K562 (cell line): ENCODE measurements at regions not wholly inside any gene's neighbourhood (a gene's known extent, or its start where the extent isn't known, plus 50 kb on each side); places are given as distances from the start of the nearest gene placed in this dataset.

Source experiments
- ATAC-seq: fragments of 200-7000 bp; cut with Tn5 transposase; 3 replicates; pipeline ENCODE4 v1.9.1; 2020; ENCODE audit warnings: moderate library complexity
- BruUV-seq: library from RNA; stranded (reverse); fragments of 400-500 nt; replicated peaks from 2 replicates; lab custom pipeline; 2021; lab: Mats Ljungman, UMichigan
- CTCF ChIA-PET: fragments of 300-600 bp; formaldehyde crosslinking; extraction: SDS; loops from one replicate; lab custom pipeline; 2021; ENCODE audit warnings: low intra/inter-chr PET ratio; lab: Yijun Ruan, JAX
- POLR2A ChIA-PET: fragments of 300-600, 350-650 bp; sonication (Branson Sonifier 250); formaldehyde crosslinking; extraction: SDS; loops from one replicate; lab custom pipeline; 2021; ENCODE audit warnings: antibody characterized with exemption, inconsistent platforms; lab: Yijun Ruan, JAX
- DNase-seq, 4 experiments: peaks; one replicate each; pipeline versions ENCODE4 v3.0.0 to v3.0.0-alpha.2; 2011 to 2018; ENCODE audit warnings: low spot score in 3 of 4, mixed read lengths in 3 of 4; ENCODE audit errors: extremely low read depth in 1 of 4
- FAIRE-seq: peaks from 2 replicates; lab custom pipeline; 2011; peaks lifted over from hg19 to GRCh38; lab: Jason Lieb, UNC
- H2AFZ ChIP-seq: 2 replicates; pipeline ENCODE4 v1.6.0; 2011; ENCODE audit warnings: low read depth, low read length, control low read depth, inconsistent platforms
- H3K27ac ChIP-seq: fragments of 200-600 bp; 3 replicates; pipeline ENCODE4 v1.8.0; 2011; ENCODE audit warnings: low read depth, mild to moderate bottlenecking, control low read depth, inconsistent platforms, low read length, moderate library complexity, mixed read lengths; ENCODE audit errors: extremely low read depth
- H3K27me3 ChIP-seq, 2 experiments: fragments of 300-600 bp in 1 of 2; 2 replicates in 1 of 2; 3 replicates in 1 of 2; pipeline versions ENCODE4 v1.6.0 to v1.8.0; 2011; ENCODE audit warnings: inconsistent platforms in 2 of 2, low read length in 2 of 2, mild to moderate bottlenecking in 1 of 2, mixed read lengths in 1 of 2, moderate library complexity in 1 of 2; ENCODE audit not compliant: control insufficient read depth in 2 of 2, insufficient read depth in 2 of 2
- H3K36me3 ChIP-seq: fragments of 300-600 bp; 3 replicates; pipeline ENCODE4 v1.8.0; 2011; ENCODE audit warnings: mild to moderate bottlenecking, low read length, inconsistent platforms; ENCODE audit not compliant: control insufficient read depth, insufficient read depth
- H3K4me1 ChIP-seq, 2 experiments: fragments of 200-600 bp in 1 of 2; replicated peaks in 1 of 2; 2 replicates in 1 of 2; 3 replicates in 1 of 2; pipeline versions ENCODE4 v1.5.1 to v1.8.0; 2011; ENCODE audit warnings: inconsistent platforms in 2 of 2, low read length in 2 of 2, mild to moderate bottlenecking in 1 of 2, mixed read lengths in 1 of 2, moderate library complexity in 1 of 2; ENCODE audit not compliant: control insufficient read depth in 2 of 2, insufficient read depth in 2 of 2
- H3K4me2 ChIP-seq: 2 replicates; pipeline ENCODE4 v1.6.1; 2011; ENCODE audit warnings: low read length, control low read depth, inconsistent platforms, mixed read lengths; ENCODE audit not compliant: insufficient read depth
- H3K4me3 ChIP-seq: fragments of 200-600 bp; sonication (generic), shearing (Covaris generic); 2 replicates; pipeline ENCODE4 v1.5.1; 2016; ENCODE audit warnings: control low read depth, inconsistent platforms
- H3K79me2 ChIP-seq: fragments of 200-600 bp; 3 replicates; pipeline ENCODE4 v1.8.0; 2011; ENCODE audit warnings: low read length, inconsistent platforms; ENCODE audit not compliant: control insufficient read depth, insufficient read depth
- H3K9ac ChIP-seq, 2 experiments: 2 replicates each; pipeline versions ENCODE4 v1.6.0 to v1.6.1; 2011; ENCODE audit warnings: low read depth in 2 of 2, low read length in 2 of 2, control low read depth in 1 of 2, inconsistent platforms in 1 of 2, mild to moderate bottlenecking in 1 of 2, mixed read lengths in 1 of 2; ENCODE audit not compliant: insufficient read depth in 1 of 2
- H3K9me1 ChIP-seq: one replicate; pipeline ENCODE4 v1.6.0; 2011; ENCODE audit warnings: inconsistent platforms, mild to moderate bottlenecking, low read length, moderate library complexity; ENCODE audit not compliant: control insufficient read depth, insufficient read depth
- H3K9me3 ChIP-seq: replicated peaks from 2 replicates; pipeline ENCODE4 v1.5.1; 2011; ENCODE audit warnings: low read depth, low read length, inconsistent platforms; ENCODE audit not compliant: control insufficient read depth, insufficient read depth
- H4K20me1 ChIP-seq: replicated peaks from 2 replicates; pipeline ENCODE4 v1.6.1; 2011; ENCODE audit warnings: low read length, inconsistent platforms, mixed read lengths; ENCODE audit not compliant: control insufficient read depth, insufficient read depth
- FOXA1 ChIP-seq: fragments of 450-650 bp; IDR thresholded peaks from 2 replicates; pipeline ENCODE4 v1.6.1; 2016; ENCODE audit warnings: mild to moderate bottlenecking, borderline replicate concordance
- JUN ChIP-seq, 2 experiments: sonication (generic) in 1 of 2; formaldehyde crosslinking in 1 of 2; IDR thresholded peaks; 2 replicates each; pipeline versions ENCODE4 v1.6.1 to v1.8.0; 2012 to 2022; ENCODE audit warnings: borderline replicate concordance in 2 of 2, mild to moderate bottlenecking in 2 of 2, improper control_type of control experiment in 1 of 2, low read depth in 1 of 2, low read length in 1 of 2, missing genetic modification reagents in 1 of 2
- MTA2 ChIP-seq: fragments of 450-650 bp; IDR thresholded peaks from 2 replicates; pipeline ENCODE4 v1.6.1; 2016; ENCODE audit warnings: low read depth
- TCFL5 ChIP-seq: fragments of 250-450 bp; sonication (Bioruptor Pico); conservative IDR thresholded peaks from 2 replicates; pipeline ENCODE4 v1.6.1; 2021; ENCODE audit warnings: mild to moderate bottlenecking, moderate library complexity, matching md5 sums
- WGBS: fragments of 100-300 bp; shearing (Covaris generic); methylation state at CpG from one replicate; pipeline ENCODE4 v1.1.6; 2016; ENCODE audit warnings: low coverage, mixed read lengths; ENCODE audit not compliant: insufficient coverage; ENCODE audit errors: missing lambda C conversion rate; 5-methylcytosine and 5-hydroxymethylcytosine counted together
- in situ Hi-C: fragments of 300-500 bp; cut with MboI; formaldehyde crosslinking; loops from 4 replicates; pipeline ENCODE4 v1.15.0; 2018; ENCODE audit warnings: inconsistent platforms, mixed read lengths
- intact Hi-C: fragments of 100-400 bp; cut with micrococcal nuclease; formaldehyde crosslinking; loops from 2 replicates; pipeline ENCODE4 v1.14.2; 2022
- TF ChIP-seq, protein P1 (sequence below): fragments of 250-450 bp; sonication (Bioruptor Pico); IDR thresholded peaks from 2 replicates; pipeline ENCODE4 v1.5.0; 2020; ENCODE audit warnings: mild to moderate bottlenecking
- TF ChIP-seq, protein P2 (sequence below), 3 experiments: fragments of 200-800 bp in 1 of 3; sonication (Bioruptor generic) in 1 of 3; sonication (generic) in 1 of 3; formaldehyde crosslinking in 1 of 3; IDR thresholded peaks; 2 replicates each; pipeline versions ENCODE4 v1.6.1 to v1.8.0; 2016 to 2022; ENCODE audit warnings: mild to moderate bottlenecking in 2 of 3, missing compliant biosample characterization in 2 of 3, missing genetic modification characterization in 2 of 3, missing genetic modification reagents in 1 of 3
- TF ChIP-seq, protein P3 (sequence below): sonication (generic); formaldehyde crosslinking; IDR thresholded peaks from 2 replicates; pipeline ENCODE4 v1.8.0; 2022; ENCODE audit warnings: mild to moderate bottlenecking, missing genetic modification reagents

- H2AFZ ChIP-seq, result no peak overlapping the region
- H4K20me1 ChIP-seq, result no peaks in the 10 kb centered on the region
- no TSS peak for BruUV-seq
- WGBS, result 0% methylated on average over 5 of the region's 5 CpGs
- H3K36me3 ChIP-seq, result no peaks in the 10 kb centered on the region
- ATAC-seq (no peak), FAIRE-seq (no peak), DNase-seq (no peak)
- TF ChIP-seq JUN (IDR thresholded peaks at IDR 0.05; ENCODE audit: borderline replicate concordance, low read depth, low read length) (no peak), JUN (CRISPR knock-in tag; IDR thresholded peaks at IDR 0.05; ENCODE audit: borderline replicate concordance) (no peak), FOXA1 (no peak), TCFL5 (CRISPR knock-in tag) (no peak), MTA2 (no peak)
- TF ChIP-seq, protein P1, sequence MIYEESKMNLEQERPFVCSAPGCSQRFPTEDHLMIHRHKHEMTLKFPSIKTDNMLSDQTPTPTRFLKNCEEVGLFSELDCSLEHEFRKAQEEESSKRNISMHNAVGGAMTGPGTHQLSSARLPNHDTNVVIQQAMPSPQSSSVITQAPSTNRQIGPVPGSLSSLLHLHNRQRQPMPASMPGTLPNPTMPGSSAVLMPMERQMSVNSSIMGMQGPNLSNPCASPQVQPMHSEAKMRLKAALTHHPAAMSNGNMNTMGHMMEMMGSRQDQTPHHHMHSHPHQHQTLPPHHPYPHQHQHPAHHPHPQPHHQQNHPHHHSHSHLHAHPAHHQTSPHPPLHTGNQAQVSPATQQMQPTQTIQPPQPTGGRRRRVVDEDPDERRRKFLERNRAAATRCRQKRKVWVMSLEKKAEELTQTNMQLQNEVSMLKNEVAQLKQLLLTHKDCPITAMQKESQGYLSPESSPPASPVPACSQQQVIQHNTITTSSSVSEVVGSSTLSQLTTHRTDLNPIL, result no peak
- TF ChIP-seq, protein P2, sequence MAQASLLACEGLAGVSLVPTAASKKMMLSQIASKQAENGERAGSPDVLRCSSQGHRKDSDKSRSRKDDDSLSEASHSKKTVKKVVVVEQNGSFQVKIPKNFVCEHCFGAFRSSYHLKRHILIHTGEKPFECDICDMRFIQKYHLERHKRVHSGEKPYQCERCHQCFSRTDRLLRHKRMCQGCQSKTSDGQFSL (CRISPR knock-in tag; IDR thresholded peaks at IDR 0.05), result no peak
- TF ChIP-seq, protein P2 (tag; IDR thresholded peaks at IDR 0.05), result no peak
- TF ChIP-seq, protein P3, sequence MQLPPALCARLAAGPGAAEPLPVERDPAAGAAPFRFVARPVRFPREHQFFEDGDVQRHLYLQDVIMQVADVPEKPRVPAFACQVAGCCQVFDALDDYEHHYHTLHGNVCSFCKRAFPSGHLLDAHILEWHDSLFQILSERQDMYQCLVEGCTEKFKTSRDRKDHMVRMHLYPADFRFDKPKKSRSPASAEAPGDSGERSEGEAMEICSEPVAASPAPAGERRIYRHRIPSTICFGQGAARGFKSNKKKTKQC (CRISPR knock-in tag), result no peak
- in situ Hi-C loops, result no loop called here
- intact Hi-C loops, result no loop called here
- no peaks in the 10 kb centered on the region for H3K9me3 ChIP-seq
- no peaks in the 10 kb centered on the region for H3K4me1 ChIP-seq
- H3K79me2 ChIP-seq, result no peaks in the 10 kb centered on the region
- no peaks in the 10 kb centered on the region for H3K27me3 ChIP-seq
- ChIA-PET POLR2A (no interaction called here), CTCF (no interaction called here)
- no peak overlapping the region for H3K9ac ChIP-seq
- no peak overlapping the region for H3K27ac ChIP-seq
- H3K9me1 ChIP-seq, result no peaks in the 10 kb centered on the region
- H3K4me2 ChIP-seq, result no peak overlapping the region
- H3K4me3 ChIP-seq, result no peak overlapping the region
Measured at GRCh38 chr16:48822431-48822830, 212.5 kb upstream of the N4BP1 start.
